ENCODE measurements at regions not wholly inside any gene's neighbourhood (a gene's known extent, or its start where the extent isn't known, plus 50 kb on each side); places are given as distances from the start of the nearest gene placed in this dataset.
"Not testable (repeated sequence)": the region's sequence is repeated elsewhere in the genome, so short reads cannot be mapped to it uniquely, and the experiment has no call there.

GRCh38 chr2:163982938-163983337, 247.1 kb upstream of the FIGN start:
- DNase-seq (ENCODE audit: extremely low read depth, low read depth, low spot score): no peak

- DNase-seq (ENCODE audit: extremely low read depth, low read depth, low spot score): no peak
Measured at GRCh38 chr2:163974766-163975165, 239.0 kb upstream of the FIGN start.

- no peak for DNase-seq (ENCODE audit: extremely low read depth, low read depth, low spot score)
Measured at GRCh38 chr2:163970058-163970813, 234.4 kb upstream of the FIGN start.

- DNase-seq (ENCODE audit: extremely low read depth, low read depth, low spot score): not testable (repeated sequence)
Measured at GRCh38 chr2:163964278-163964677, 228.5 kb upstream of the FIGN start.

- no peak for DNase-seq (ENCODE audit: extremely low read depth, low read depth, low spot score)
Measured at GRCh38 chr2:163953390-163953907, 217.6 kb upstream of the FIGN start.

GRCh38 chr2:163951312-163951711, 215.5 kb upstream of the FIGN start:
- no peak for DNase-seq (ENCODE audit: extremely low read depth, low read depth, low spot score)

- DNase-seq (ENCODE audit: extremely low read depth, low read depth, low spot score): no peak
Measured at GRCh38 chr2:163949693-163950092, 213.9 kb upstream of the FIGN start.

GRCh38 chr2:163944347-163944737, 208.5 kb upstream of the FIGN start:
- DNase-seq (ENCODE audit: extremely low read depth, low read depth, low spot score): no peak

GRCh38 chr2:163943403-163944346, 207.9 kb upstream of the FIGN start:
- DNase-seq (ENCODE audit: extremely low read depth, low read depth, low spot score): no peak

GRCh38 chr2:163934131-163934530, 198.3 kb upstream of the FIGN start:
- DNase-seq (ENCODE audit: extremely low read depth, low read depth, low spot score): no peak

- no peak for DNase-seq (ENCODE audit: extremely low read depth, low read depth, low spot score)
Measured at GRCh38 chr2:163919717-163920116, 183.9 kb upstream of the FIGN start.

- DNase-seq (ENCODE audit: extremely low read depth, low read depth, low spot score): not testable (repeated sequence)
Measured at GRCh38 chr2:163914486-163914885, 178.7 kb upstream of the FIGN start.

GRCh38 chr2:163913532-163913944, 177.7 kb upstream of the FIGN start:
- not testable (repeated sequence) for DNase-seq (ENCODE audit: extremely low read depth, low read depth, low spot score)

GRCh38 chr2:163909411-163910080, 173.7 kb upstream of the FIGN start:
- DNase-seq (ENCODE audit: extremely low read depth, low read depth, low spot score): no peak

- no peak for DNase-seq (ENCODE audit: extremely low read depth, low read depth, low spot score)
Measured at GRCh38 chr2:163906410-163906809, 170.6 kb upstream of the FIGN start.

GRCh38 chr2:163897799-163898198, 162.0 kb upstream of the FIGN start:
- DNase-seq (ENCODE audit: extremely low read depth, low read depth, low spot score): no peak

GRCh38 chr2:163893444-163893843, 157.6 kb upstream of the FIGN start:
- not testable (repeated sequence) for DNase-seq (ENCODE audit: extremely low read depth, low read depth, low spot score)

- no peak for DNase-seq (ENCODE audit: extremely low read depth, low read depth, low spot score)
Measured at GRCh38 chr2:163888591-163888990, 152.8 kb upstream of the FIGN start.

GRCh38 chr2:163887182-163887581, 151.4 kb upstream of the FIGN start:
- DNase-seq (ENCODE audit: extremely low read depth, low read depth, low spot score): no peak

- no peak for DNase-seq (ENCODE audit: extremely low read depth, low read depth, low spot score)
Measured at GRCh38 chr2:163884416-163884815, 148.6 kb upstream of the FIGN start.

GRCh38 chr2:163878718-163879117, 142.9 kb upstream of the FIGN start:
- DNase-seq (ENCODE audit: extremely low read depth, low read depth, low spot score): peak; percentile 12
